DOHH2 (cell line): ENCODE measurements at regions not wholly inside any gene's neighbourhood (a gene's known extent, or its start where the extent isn't known, plus 50 kb on each side); places are given as distances from the start of the nearest gene placed in this dataset.

ENCODE experiments used
- H3F3A ChIP-seq: fragments of 200-600 bp; sonication (generic), shearing (Covaris generic); 2 replicates; pipeline ENCODE4 v1.6.0; 2016; ENCODE audit warnings: antibody characterized with exemption, mild to moderate bottlenecking; ENCODE audit not compliant: control insufficient read depth, insufficient read depth
- H3K27ac ChIP-seq: fragments of 200-600 bp; sonication (generic); 2 replicates; pipeline ENCODE4 v1.5.1; 2014; ENCODE audit warnings: low read depth, mild to moderate bottlenecking, low read length, moderate library complexity
- H3K27me3 ChIP-seq: fragments of 200-600 bp; sonication (generic); 2 replicates; pipeline ENCODE4 v1.6.1; 2014; ENCODE audit warnings: mild to moderate bottlenecking, low read length, mixed read lengths; ENCODE audit not compliant: control insufficient read depth
- H3K36me3 ChIP-seq: fragments of 200-600 bp; sonication (generic); 2 replicates; pipeline ENCODE4 v1.6.1; 2014; ENCODE audit warnings: mild to moderate bottlenecking, low read length, moderate library complexity, mixed read lengths; ENCODE audit not compliant: control insufficient read depth
- H3K4me1 ChIP-seq: fragments of 200-600 bp; sonication (generic); 2 replicates; pipeline ENCODE4 v1.6.1; 2014; ENCODE audit warnings: mild to moderate bottlenecking, low read length, mixed read lengths; ENCODE audit not compliant: control insufficient read depth
- H3K4me2 ChIP-seq: fragments of 200-600 bp; sonication (generic); 2 replicates; pipeline ENCODE4 v1.6.0; 2014; ENCODE audit warnings: mild to moderate bottlenecking, low read length, moderate library complexity
- H3K4me3 ChIP-seq: fragments of 200-600 bp; sonication (generic); 2 replicates; pipeline ENCODE4 v1.5.1; 2014; ENCODE audit warnings: mild to moderate bottlenecking, low read length, mixed read lengths
- H3K79me2 ChIP-seq: fragments of 200-600 bp; sonication (generic); 2 replicates; pipeline ENCODE4 v1.6.1; 2014; ENCODE audit warnings: mild to moderate bottlenecking, low read length, mixed read lengths; ENCODE audit not compliant: control insufficient read depth
- H3K9me2 ChIP-seq: fragments of 200-600 bp; sonication (generic); replicated peaks from 2 replicates; pipeline ENCODE4 v1.6.1; 2014; ENCODE audit warnings: mild to moderate bottlenecking, low read length, mixed read lengths; ENCODE audit not compliant: control insufficient read depth
- H3K9me3 ChIP-seq: fragments of 200-600 bp; sonication (generic); 2 replicates; pipeline ENCODE4 v1.6.1; 2014; ENCODE audit warnings: antibody characterized with exemption, low read length, mixed read lengths; ENCODE audit not compliant: control insufficient read depth, insufficient read depth
- H4K20me1 ChIP-seq: fragments of 200-600 bp; sonication (generic); 2 replicates; pipeline ENCODE4 v1.6.0; 2014; ENCODE audit warnings: low read depth, mild to moderate bottlenecking, antibody characterized with exemption, low read length, moderate library complexity; ENCODE audit not compliant: control insufficient read depth, insufficient read depth
- CTCF ChIP-seq: fragments of 200-600 bp; sonication (generic); IDR thresholded peaks from one replicate; pipeline ENCODE4 v1.5.1; 2014; ENCODE audit warnings: antibody characterized with exemption, mild to moderate bottlenecking, low read depth, low read length; ENCODE audit not compliant: poor library complexity, severe bottlenecking
- EZH2phosphoT487 ChIP-seq: fragments of 200-600 bp; sonication (generic); IDR thresholded peaks from 2 replicates; pipeline ENCODE4 v1.6.1; 2017; ENCODE audit warnings: borderline replicate concordance, mild to moderate bottlenecking, antibody characterized with exemption, low read length, moderate library complexity, mixed read lengths

GRCh38 chr13:81142306-81142999 lies 801.5 kb upstream of the SPRY2 start:
- Histone ChIP-seq H3K27ac (no peak overlapping the region), H3K4me3 (no peak overlapping the region), H3K27me3 (no peaks in the 10 kb centered on the region), H3K9me3 (no peaks in the 10 kb centered on the region), H4K20me1 (no peaks in the 10 kb centered on the region), H3K79me2 (no peaks in the 10 kb centered on the region), H3K4me1 (no peaks in the 10 kb centered on the region), H3F3A (no peaks in the 10 kb centered on the region), H3K9me2 (no peaks in the 10 kb centered on the region), H3K4me2 (no peak overlapping the region), H3K36me3 (no peaks in the 10 kb centered on the region)
- TF ChIP-seq EZH2phosphoT487 (no peak), CTCF (no peak)

- Histone ChIP-seq H4K20me1 (no peaks in the 10 kb centered on the region), H3K4me3 (no peak overlapping the region), H3F3A (no peaks in the 10 kb centered on the region), H3K27ac (no peak overlapping the region), H3K79me2 (no peaks in the 10 kb centered on the region), H3K9me3 (no peaks in the 10 kb centered on the region), H3K36me3 (no peaks in the 10 kb centered on the region), H3K4me1 (no peaks in the 10 kb centered on the region), H3K27me3 (no peaks in the 10 kb centered on the region), H3K4me2 (no peak overlapping the region), H3K9me2 (no peaks in the 10 kb centered on the region)
- TF ChIP-seq EZH2phosphoT487 (no peak), CTCF (no peak)
These were observed 799.7 kb upstream of the SPRY2 start for GRCh38 chr13:81140675-81141074.

GRCh38 chr13:81139987-81140386 lies 799.1 kb upstream of the SPRY2 start:
- Histone ChIP-seq H3K27ac (no peak overlapping the region), H3K4me3 (no peak overlapping the region), H3K9me3 (no peaks in the 10 kb centered on the region), H3K4me1 (no peaks in the 10 kb centered on the region), H3K36me3 (no peaks in the 10 kb centered on the region), H3K79me2 (no peaks in the 10 kb centered on the region), H3K9me2 (no peaks in the 10 kb centered on the region), H4K20me1 (no peaks in the 10 kb centered on the region), H3K27me3 (no peaks in the 10 kb centered on the region), H3F3A (no peaks in the 10 kb centered on the region), H3K4me2 (no peak overlapping the region)
- TF ChIP-seq CTCF (no peak), EZH2phosphoT487 (no peak)
